HG03135 (cell line): ENCODE measurements at regions not wholly inside any gene's neighbourhood (a gene's known extent, or its start where the extent isn't known, plus 50 kb on each side); places are given as distances from the start of the nearest gene placed in this dataset.
"Not testable (repeated sequence)": the region's sequence is repeated elsewhere in the genome, so short reads cannot be mapped to it uniquely, and the experiment has no call there.

Source experiments
- ATAC-seq: cut with Tn5 transposase; IDR thresholded peaks from one replicate; pipeline ENCODE4 v1.9.1; 2021; ENCODE audit warnings: mild to moderate bottlenecking, moderate library complexity; ENCODE audit not compliant: unreplicated experiment

GRCh38 chr5:83001796-83002381 lies 75.3 kb downstream of the TMEM167A start:
- ATAC-seq: no peak

GRCh38 chr5:83000922-83001321 lies 76.3 kb downstream of the TMEM167A start:
- ATAC-seq: no peak

- no peak for ATAC-seq
Measured at GRCh38 chr5:83000428-83000827, 76.8 kb downstream of the TMEM167A start.

GRCh38 chr5:82993416-82993815 lies 83.8 kb downstream of the TMEM167A start:
- ATAC-seq: no peak

GRCh38 chr5:82992646-82993045 lies 84.5 kb downstream of the TMEM167A start:
- ATAC-seq: no peak

- no peak for ATAC-seq
Measured at GRCh38 chr5:82991678-82992323, 85.4 kb downstream of the TMEM167A start.

- no peak for ATAC-seq
Measured at GRCh38 chr5:82991059-82991458, 86.1 kb downstream of the TMEM167A start.

- no peak for ATAC-seq
Measured at GRCh38 chr5:82987188-82987587, 90.0 kb downstream of the TMEM167A start.

GRCh38 chr5:82986404-82986803 lies 90.8 kb downstream of the TMEM167A start:
- no peak for ATAC-seq

- no peak for ATAC-seq
Measured at GRCh38 chr5:82985763-82986162, 91.4 kb downstream of the TMEM167A start.

- ATAC-seq: no peak
Measured at GRCh38 chr5:82984786-82985735, 92.1 kb downstream of the TMEM167A start.

- ATAC-seq: no peak
Measured at GRCh38 chr5:82982846-82983245, 94.3 kb downstream of the TMEM167A start.

GRCh38 chr5:82976887-82977286 lies 100.3 kb downstream of the TMEM167A start:
- ATAC-seq: not testable (repeated sequence)

- no peak for ATAC-seq
Measured at GRCh38 chr5:82975812-82976211, 101.4 kb downstream of the TMEM167A start.

GRCh38 chr5:82975396-82975795 lies 101.8 kb downstream of the TMEM167A start:
- ATAC-seq: no peak

- ATAC-seq: not testable (repeated sequence)
Measured at GRCh38 chr5:82974346-82974745, 102.8 kb downstream of the TMEM167A start.

GRCh38 chr5:82971901-82972300 lies 105.3 kb downstream of the TMEM167A start:
- ATAC-seq: no peak

- ATAC-seq: not testable (repeated sequence)
Measured at GRCh38 chr5:82971034-82971806, 106.0 kb downstream of the TMEM167A start.

GRCh38 chr5:82969221-82969976 lies 107.8 kb downstream of the TMEM167A start:
- not testable (repeated sequence) for ATAC-seq

- no peak for ATAC-seq
Measured at GRCh38 chr5:82967072-82967471, 110.1 kb downstream of the TMEM167A start.
